Fibroblast of lung (primary cell): ENCODE measurements at regions not wholly inside any gene's neighbourhood (a gene's known extent, or its start where the extent isn't known, plus 50 kb on each side); places are given as distances from the start of the nearest gene placed in this dataset.
A peak's percentile ranks its signal among the peaks of the same experiment; 100 is the strongest.

Source experiments
- DNase-seq, 2 donors: peaks; one replicate each; pipeline versions ENCODE4 v3.0.0 to v3.0.0-alpha.2; 2010; ENCODE audit warnings: low read depth in 2 of 2
- H2AFZ ChIP-seq: 2 replicates; pipeline ENCODE4 v1.5.1; 2012; ENCODE audit warnings: low read length, control low read depth, inconsistent platforms
- H3K27ac ChIP-seq: 2 replicates; pipeline ENCODE4 v1.5.1; 2011; ENCODE audit warnings: low read length, control low read depth; ENCODE audit not compliant: insufficient read depth
- H3K27me3 ChIP-seq: 2 replicates; pipeline ENCODE4 v1.5.1; 2011; ENCODE audit warnings: mild to moderate bottlenecking, low read length; ENCODE audit not compliant: control insufficient read depth, insufficient read depth
- H3K36me3 ChIP-seq: 2 replicates; pipeline ENCODE4 v1.5.1; 2011; ENCODE audit warnings: low read length; ENCODE audit not compliant: control insufficient read depth, insufficient read depth
- H3K4me1 ChIP-seq: 2 replicates; pipeline ENCODE4 v1.5.1; 2011; ENCODE audit warnings: low read length; ENCODE audit not compliant: control insufficient read depth, insufficient read depth; ENCODE audit errors: extremely low read depth
- H3K4me2 ChIP-seq: 2 replicates; pipeline ENCODE4 v1.5.1; 2011; ENCODE audit warnings: low read length, control low read depth; ENCODE audit not compliant: insufficient read depth; ENCODE audit errors: extremely low read depth
- H3K4me3 ChIP-seq, 4 experiments: fragments of 200-600 bp in 1 of 4; sonication (generic) in 1 of 4; replicated peaks in 1 of 4; 2 replicates each; pipeline ENCODE4 v1.5.1; 2011 to 2016; ENCODE audit warnings: low read length in 4 of 4, low read depth in 3 of 4, mild to moderate bottlenecking in 3 of 4, control low read depth in 2 of 4, inconsistent platforms in 1 of 4, mixed read lengths in 1 of 4; ENCODE audit not compliant: insufficient read depth in 1 of 4; ENCODE audit errors: control extremely low read depth in 1 of 4
- H3K79me2 ChIP-seq: 2 replicates; pipeline ENCODE4 v1.5.1; 2012; ENCODE audit warnings: mild to moderate bottlenecking, low read length, inconsistent platforms; ENCODE audit not compliant: control insufficient read depth, insufficient read depth
- H3K9ac ChIP-seq: 2 replicates; pipeline ENCODE4 v1.5.1; 2011; ENCODE audit warnings: mild to moderate bottlenecking, low read length, control low read depth; ENCODE audit not compliant: insufficient read depth
- H3K9me3 ChIP-seq: 2 replicates; pipeline ENCODE4 v1.5.1; 2012; ENCODE audit warnings: low read depth, low read length; ENCODE audit not compliant: control insufficient read depth, insufficient read depth
- H4K20me1 ChIP-seq: 2 replicates; pipeline ENCODE4 v1.5.1; 2011; ENCODE audit warnings: low read length; ENCODE audit not compliant: control insufficient read depth, insufficient read depth; ENCODE audit errors: extremely low read depth
- CTCF ChIP-seq, 2 donors: IDR thresholded peaks in 1 of 2; conservative IDR thresholded peaks in 1 of 2; 1 replicate in 1 of 2; 2 replicates in 1 of 2; pipeline ENCODE4 v1.5.1; 2011 to 2012; ENCODE audit warnings: low read length in 2 of 2, control low read depth in 1 of 2, inconsistent platforms in 1 of 2, low read depth in 1 of 2, mild to moderate bottlenecking in 1 of 2
- EZH2 ChIP-seq: IDR thresholded peaks from 2 replicates; pipeline ENCODE4 v1.5.1; 2012; ENCODE audit warnings: low read length, control low read depth, mild to moderate bottlenecking; ENCODE audit errors: missing control alignments

- peak; percentile 26 to 84 for DNase-seq
- H3K4me3 ChIP-seq, result peak overlapping the region in 1 of 4 experiments; percentile 10
Measured at GRCh38 chr2:51350100-51350499, 318.2 kb upstream of the NRXN1 start.

GRCh38 chr2:51344886-51345285, 313.0 kb upstream of the NRXN1 start:
- TF ChIP-seq EZH2, result no peak
- TF ChIP-seq CTCF (conservative IDR thresholded peaks at IDR 0.05 in 1 of 2, IDR thresholded peaks at IDR 0.05 in 1 of 2; ENCODE audit: low read depth in 1 of 2, low read length in 2 of 2), result no peak
- H4K20me1 ChIP-seq, result no peaks in the 10 kb centered on the region
- no peak overlapping the region for H3K4me3 ChIP-seq
- no peak overlapping the region for H3K9ac ChIP-seq
- no peaks in the 10 kb centered on the region for H3K36me3 ChIP-seq
- H3K4me2 ChIP-seq, result no peak overlapping the region
- H2AFZ ChIP-seq, result no peak overlapping the region
- H3K4me1 ChIP-seq, result no peaks in the 10 kb centered on the region
- no peak overlapping the region for H3K27ac ChIP-seq
- no peaks in the 10 kb centered on the region for H3K27me3 ChIP-seq
- DNase-seq, result peak in 1 of 2 donors; percentile 7
- no peaks in the 10 kb centered on the region for H3K79me2 ChIP-seq
- H3K9me3 ChIP-seq, result no peaks in the 10 kb centered on the region

More at GRCh38 chr2:51350100-51350499, 318.2 kb upstream of the NRXN1 start:
- H3K36me3 ChIP-seq, result no peaks in the 10 kb centered on the region
- H3K27ac ChIP-seq, result no peak overlapping the region
- H3K4me2 ChIP-seq, result no peak overlapping the region
- no peaks in the 10 kb centered on the region for H3K4me1 ChIP-seq
- H3K27me3 ChIP-seq, result no peaks in the 10 kb centered on the region
- H3K9ac ChIP-seq, result no peak overlapping the region
- no peak for TF ChIP-seq CTCF (conservative IDR thresholded peaks at IDR 0.05 in 1 of 2, IDR thresholded peaks at IDR 0.05 in 1 of 2; ENCODE audit: low read depth in 1 of 2, low read length in 2 of 2)
- TF ChIP-seq EZH2, result no peak
- no peaks in the 10 kb centered on the region for H3K79me2 ChIP-seq
- H2AFZ ChIP-seq, result no peak overlapping the region
- no peaks in the 10 kb centered on the region for H3K9me3 ChIP-seq
- no peaks in the 10 kb centered on the region for H4K20me1 ChIP-seq

GRCh38 chr2:51335087-51336058, 303.4 kb upstream of the NRXN1 start:
- Histone ChIP-seq H3K79me2 (no peaks in the 10 kb centered on the region), H2AFZ (no peak overlapping the region), H3K4me2 (no peak overlapping the region), H3K9me3 (no peaks in the 10 kb centered on the region), H3K9ac (no peak overlapping the region), H3K36me3 (no peaks in the 10 kb centered on the region), H3K4me3 (no peak overlapping the region), H4K20me1 (no peaks in the 10 kb centered on the region), H3K4me1 (no peaks in the 10 kb centered on the region), H3K27me3 (no peaks in the 10 kb centered on the region), H3K27ac (no peak overlapping the region)
- DNase-seq, result no peak
- no peak for TF ChIP-seq EZH2
- no peak for TF ChIP-seq CTCF (conservative IDR thresholded peaks at IDR 0.05 in 1 of 2, IDR thresholded peaks at IDR 0.05 in 1 of 2; ENCODE audit: low read depth in 1 of 2, low read length in 2 of 2)
